T-cell (primary cell): ENCODE measurements at regions not wholly inside any gene's neighbourhood (a gene's known extent, or its start where the extent isn't known, plus 50 kb on each side); places are given as distances from the start of the nearest gene placed in this dataset.
"Not testable (repeated sequence)": the region's sequence is repeated elsewhere in the genome, so short reads cannot be mapped to it uniquely, and the experiment has no call there.

Experiments
- ATAC-seq, 4 experiments: fragments of 200-7000 bp in 3 of 4; fragments of 150-1000 bp in 1 of 4; cut with Tn5 transposase; replicated peaks in 1 of 4; 1 replicate in 3 of 4; 2 replicates in 1 of 4; pipeline ENCODE4 v1.10.0; 2021; ENCODE audit warnings: moderate library complexity in 3 of 4, mild to moderate bottlenecking in 2 of 4, moderate number of reproducible peaks in 1 of 4
- CTCF ChIA-PET, 2 donors: fragments of 300-600 bp; sonication (Branson Sonifier 250); formaldehyde crosslinking; loops; one replicate each; lab custom pipeline; 2022; ENCODE audit warnings: antibody characterized with exemption in 2 of 2; lab: Charles Lee
- POLR2A ChIA-PET, 2 donors: fragments of 300-600 bp; sonication (Branson Sonifier 250); formaldehyde crosslinking; loops; one replicate each; lab custom pipeline; 2022; ENCODE audit warnings: antibody characterized with exemption in 2 of 2; lab: Charles Lee
- DNase-seq, 35 experiments: peaks; one replicate each; pipeline versions ENCODE4 v3.0.0 to v3.0.0-alpha.2; 2013 to 2023
- H3K27ac ChIP-seq: one replicate; pipeline ENCODE4 v1.5.1; 2013; ENCODE audit warnings: low read length
- H3K27me3 ChIP-seq, 2 experiments: replicated peaks in 1 of 2; 1 replicate in 1 of 2; 2 replicates in 1 of 2; pipeline versions ENCODE4 v1.6.1 to v1.7.0; 2013; ENCODE audit warnings: low read length in 1 of 2, mixed read lengths in 1 of 2; ENCODE audit not compliant: control insufficient read depth in 2 of 2, insufficient read depth in 2 of 2; ENCODE audit errors: extremely low read depth in 1 of 2
- H3K36me3 ChIP-seq, 2 donors: 1 replicate in 1 of 2; 2 replicates in 1 of 2; pipeline versions ENCODE4 v1.6.1 to v1.7.0; 2013; ENCODE audit warnings: low read length in 1 of 2; ENCODE audit not compliant: control insufficient read depth in 2 of 2, insufficient read depth in 1 of 2; ENCODE audit errors: extremely low read depth in 1 of 2
- H3K4me1 ChIP-seq, 2 experiments: 1 replicate in 1 of 2; 2 replicates in 1 of 2; pipeline versions ENCODE4 v1.6.1 to v1.7.0; 2013; ENCODE audit warnings: low read length in 2 of 2, mixed read lengths in 1 of 2; ENCODE audit not compliant: insufficient read depth in 2 of 2, control insufficient read depth in 1 of 2; ENCODE audit errors: extremely low read depth in 1 of 2
- H3K4me3 ChIP-seq, 2 donors: 1 replicate in 1 of 2; 2 replicates in 1 of 2; pipeline versions ENCODE4 v1.5.1 to v1.7.0; 2013; ENCODE audit warnings: mild to moderate bottlenecking in 2 of 2, low read length in 1 of 2, moderate library complexity in 1 of 2; ENCODE audit not compliant: control insufficient read depth in 1 of 2; ENCODE audit errors: extremely low read depth in 1 of 2
- H3K9me3 ChIP-seq: 2 replicates; pipeline ENCODE4 v1.7.0; 2013
- H3K27ac Mint-ChIP-seq, 2 donors: one replicate each; pipeline ENCODE4 v1.8.0; 2020 to 2021; ENCODE audit warnings: mild to moderate bottlenecking in 2 of 2, mixed read lengths in 2 of 2
- H3K27me3 Mint-ChIP-seq, 2 donors: one replicate each; pipeline ENCODE4 v1.8.0; 2021 to 2022; ENCODE audit warnings: mixed read lengths in 2 of 2
- H3K36me3 Mint-ChIP-seq: one replicate; pipeline ENCODE4 v1.8.0; 2021; ENCODE audit warnings: mixed read lengths
- H3K4me1 Mint-ChIP-seq, 3 donors: one replicate each; pipeline ENCODE4 v1.8.0; 2020 to 2022; ENCODE audit warnings: mixed read lengths in 3 of 3, mild to moderate bottlenecking in 1 of 3
- H3K4me3 Mint-ChIP-seq, 3 donors: one replicate each; pipeline ENCODE4 v1.8.0; 2020 to 2022; ENCODE audit warnings: mild to moderate bottlenecking in 3 of 3, mixed read lengths in 3 of 3, moderate library complexity in 3 of 3
- H3K9me3 Mint-ChIP-seq, 3 donors: one replicate each; pipeline ENCODE4 v1.8.0; 2020 to 2022; ENCODE audit warnings: mixed read lengths in 3 of 3
- WGBS: methylation state at CpG from one replicate; pipeline ENCODE4 v1.1.5; 2013; ENCODE audit warnings: missing lambda C conversion rate; ENCODE audit not compliant: insufficient coverage; 5-methylcytosine and 5-hydroxymethylcytosine counted together

DNA sequence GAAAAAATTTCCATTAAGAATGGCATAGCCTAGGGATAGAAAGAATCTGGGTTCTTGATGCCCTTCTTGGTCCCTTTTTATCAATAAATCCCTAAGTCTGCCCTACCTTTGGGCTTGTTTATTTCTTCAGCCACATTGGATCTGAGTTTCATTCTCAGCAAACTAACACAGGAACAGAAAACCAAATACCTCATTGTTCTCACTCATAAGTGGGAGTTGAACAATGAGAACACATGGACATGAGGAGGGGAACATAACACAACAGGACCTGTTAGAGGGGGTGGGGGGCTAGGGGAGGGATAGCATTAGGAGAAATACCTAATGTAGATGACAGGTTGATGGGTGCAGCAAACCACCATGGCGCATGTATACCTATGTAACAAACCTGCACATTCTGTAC, 237.0 kb upstream of the MAP2 start:
- H3K9me3 Mint-ChIP-seq, result peaks cover 2 to 15% (median 4%) of the 10 kb centered on the region in 3 donors
- WGBS, result no CpG with 5 or more reads among the region's 1 CpG
- H3K4me3 Mint-ChIP-seq, H3K9me3 ChIP-seq, H3K27ac Mint-ChIP-seq, H3K36me3 Mint-ChIP-seq, CTCF ChIA-PET, H3K27ac ChIP-seq, POLR2A ChIA-PET, H3K4me1 ChIP-seq, H3K27me3 ChIP-seq, H3K4me3 ChIP-seq, H3K36me3 ChIP-seq, H3K27me3 Mint-ChIP-seq, H3K4me1 Mint-ChIP-seq, DNase-seq, ATAC-seq: not testable (repeated sequence)

DNA sequence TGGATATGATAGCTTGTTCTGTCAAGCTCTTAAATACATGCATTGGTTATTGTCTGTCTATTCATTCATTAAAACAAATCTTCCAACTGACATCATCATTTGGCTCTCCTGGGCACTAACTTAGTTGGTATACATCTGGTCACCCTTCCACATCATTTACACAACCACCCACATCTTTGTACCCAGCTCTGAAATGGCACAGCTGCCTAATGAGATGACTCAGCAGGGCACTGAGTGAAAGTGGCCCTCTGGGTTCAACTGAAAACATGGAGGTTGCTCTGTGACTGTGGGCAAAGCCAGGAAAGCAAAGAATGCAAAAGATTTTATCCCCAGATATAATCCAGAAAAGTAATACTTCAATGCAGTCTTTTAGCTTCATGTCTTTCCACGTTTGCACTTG, 234.0 kb upstream of the MAP2 start:
- Histone ChIP-seq H3K9me3 (no peaks in the 10 kb centered on the region), H3K27ac (no peak overlapping the region), H3K4me3 (no peak overlapping the region), H3K4me1 (no peaks in the 10 kb centered on the region), H3K36me3 (no peaks in the 10 kb centered on the region), H3K27me3 (no peaks in the 10 kb centered on the region)
- Mint-ChIP-seq H3K4me1 (no peaks in the 10 kb centered on the region), H3K27ac (no peak overlapping the region), H3K4me3 (no peak overlapping the region), H3K36me3 (no peaks in the 10 kb centered on the region), H3K27me3 (no peaks in the 10 kb centered on the region), H3K9me3 (peaks cover 0 to 11% (median 2%) of the 10 kb centered on the region in 3 donors)
- POLR2A ChIA-PET, result no interaction called here
- CTCF ChIA-PET, result no interaction called here
- WGBS, result 60% methylated on average over 1 of the region's 1 CpG
- ATAC-seq (no peak), DNase-seq (no peak)

DNA sequence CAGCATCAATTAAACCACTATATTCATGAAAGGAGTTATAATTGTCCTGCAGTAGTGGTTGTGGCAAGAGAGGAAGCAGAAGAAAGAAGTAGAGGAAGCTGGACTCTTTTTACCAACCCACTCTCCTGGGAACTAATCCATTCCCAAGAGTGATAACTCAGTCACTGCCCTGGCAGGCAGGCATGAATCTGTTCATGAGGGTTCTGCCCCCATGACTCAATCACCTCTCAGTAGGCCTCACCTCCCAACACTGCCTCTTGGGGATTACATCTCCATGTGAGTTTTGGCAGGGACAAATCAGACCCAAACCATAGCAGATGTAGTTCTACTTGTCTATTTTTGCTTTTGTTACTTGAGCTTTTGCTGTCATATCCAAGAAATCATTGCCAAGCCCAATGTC, 232.7 kb upstream of the MAP2 start:
- Histone ChIP-seq H3K36me3 (no peaks in the 10 kb centered on the region), H3K9me3 (no peaks in the 10 kb centered on the region), H3K4me3 (no peak overlapping the region), H3K27me3 (no peaks in the 10 kb centered on the region), H3K27ac (no peak overlapping the region), H3K4me1 (no peaks in the 10 kb centered on the region)
- Mint-ChIP-seq H3K27ac (no peak overlapping the region), H3K36me3 (no peaks in the 10 kb centered on the region), H3K4me3 (no peak overlapping the region), H3K4me1 (no peaks in the 10 kb centered on the region), H3K9me3 (peaks cover 0 to 11% (median 2%) of the 10 kb centered on the region in 3 donors), H3K27me3 (no peaks in the 10 kb centered on the region)
- POLR2A ChIA-PET, result no interaction called here
- CTCF ChIA-PET, result no interaction called here
- no peak for ATAC-seq
- no peak for DNase-seq

DNA sequence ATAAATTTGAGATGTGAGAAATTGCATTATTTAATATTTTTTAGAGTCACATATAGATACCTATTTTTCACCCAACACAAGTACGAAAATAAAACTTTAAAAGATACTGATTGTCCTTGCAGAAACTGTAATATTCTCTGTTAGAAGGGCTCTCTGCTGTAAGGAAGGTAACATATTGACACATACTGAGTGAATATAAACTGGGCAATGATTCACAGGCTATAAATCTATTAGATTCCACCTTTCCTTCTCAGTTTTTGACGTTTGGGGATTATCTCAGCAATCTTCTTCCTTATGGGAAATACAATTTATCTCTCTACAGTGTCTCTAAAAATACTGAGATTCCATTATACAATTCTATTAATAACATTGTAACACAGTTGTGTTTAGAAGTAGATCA, 229.1 kb upstream of the MAP2 start:
- Mint-ChIP-seq H3K4me1 (no peaks in the 10 kb centered on the region), H3K4me3 (no peak overlapping the region), H3K9me3 (peaks cover 5 to 22% (median 6%) of the 10 kb centered on the region in 3 donors), H3K27ac (no peak overlapping the region), H3K27me3 (no peaks in the 10 kb centered on the region), H3K36me3 (no peaks in the 10 kb centered on the region)
- Histone ChIP-seq H3K9me3 (no peaks in the 10 kb centered on the region), H3K4me1 (no peaks in the 10 kb centered on the region), H3K4me3 (no peak overlapping the region), H3K36me3 (no peaks in the 10 kb centered on the region), H3K27me3 (no peaks in the 10 kb centered on the region), H3K27ac (no peak overlapping the region)
- ATAC-seq (no peak), DNase-seq (no peak)
- WGBS, result no CpG with 5 or more reads among the region's 2 CpGs
- POLR2A ChIA-PET, result no interaction called here
- CTCF ChIA-PET, result no interaction called here

DNA sequence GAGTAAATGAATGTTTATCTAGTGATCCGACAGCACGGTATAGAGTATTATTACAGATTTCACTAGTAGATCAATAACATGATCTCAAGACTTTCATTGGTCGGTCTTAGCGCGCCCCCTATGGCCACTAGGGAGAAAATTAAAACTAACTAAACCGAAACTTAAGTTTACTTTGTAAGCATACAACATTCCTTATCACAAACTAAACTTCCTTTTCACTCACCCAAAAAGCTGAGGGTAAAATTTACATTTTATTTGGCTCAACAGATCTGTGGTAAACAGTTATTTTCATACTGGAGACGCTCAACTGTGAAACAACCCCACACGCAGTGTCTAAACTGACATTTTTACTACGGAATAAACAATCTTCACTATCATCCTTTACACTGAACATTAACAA, 215.6 kb upstream of the MAP2 start:
- no peaks in the 10 kb centered on the region for H3K27me3 Mint-ChIP-seq
- no peak for ATAC-seq
- H3K27ac ChIP-seq, result no peak overlapping the region
- no peaks in the 10 kb centered on the region for H3K27me3 ChIP-seq
- H3K36me3 Mint-ChIP-seq, result no peaks in the 10 kb centered on the region
- H3K27ac Mint-ChIP-seq, result no peak overlapping the region
- 54% methylated on average over 4 of the region's 9 CpGs for WGBS
- H3K4me3 Mint-ChIP-seq, result peak overlapping the region in 1 of 3 donors; percentile 5
- H3K4me3 ChIP-seq, result no peak overlapping the region
- ChIA-PET CTCF (no interaction called here), POLR2A (no interaction called here)
- H3K4me1 Mint-ChIP-seq, result no peaks in the 10 kb centered on the region
- no peak for DNase-seq
- H3K36me3 ChIP-seq, result no peaks in the 10 kb centered on the region
- no peaks in the 10 kb centered on the region for H3K9me3 ChIP-seq
- no peaks in the 10 kb centered on the region for H3K4me1 ChIP-seq
- peaks cover 0 to 7% (median 7%) of the 10 kb centered on the region in 3 donors for H3K9me3 Mint-ChIP-seq

DNA sequence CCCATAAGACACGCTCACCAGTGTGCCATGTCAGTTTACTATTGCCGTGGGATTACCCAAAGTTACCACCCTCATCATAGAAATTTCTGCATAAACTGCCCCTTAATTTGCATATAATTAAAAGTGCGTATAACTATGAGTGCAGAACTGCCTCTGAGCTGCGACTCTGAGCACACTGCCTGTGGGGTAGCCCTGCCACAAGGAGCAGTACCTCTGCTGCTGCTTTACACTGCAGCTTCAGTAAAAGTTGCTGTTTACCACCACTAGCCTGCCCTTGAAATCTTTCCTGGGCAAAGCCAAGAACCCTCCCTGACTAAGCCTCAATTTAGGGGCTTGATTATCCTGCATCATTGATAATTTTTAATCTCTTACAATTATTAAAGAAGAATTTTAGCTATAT, 213.9 kb upstream of the MAP2 start:
- H3K9me3 Mint-ChIP-seq, result peaks cover 0 to 7% (median 0%) of the 10 kb centered on the region in 3 donors

DNA sequence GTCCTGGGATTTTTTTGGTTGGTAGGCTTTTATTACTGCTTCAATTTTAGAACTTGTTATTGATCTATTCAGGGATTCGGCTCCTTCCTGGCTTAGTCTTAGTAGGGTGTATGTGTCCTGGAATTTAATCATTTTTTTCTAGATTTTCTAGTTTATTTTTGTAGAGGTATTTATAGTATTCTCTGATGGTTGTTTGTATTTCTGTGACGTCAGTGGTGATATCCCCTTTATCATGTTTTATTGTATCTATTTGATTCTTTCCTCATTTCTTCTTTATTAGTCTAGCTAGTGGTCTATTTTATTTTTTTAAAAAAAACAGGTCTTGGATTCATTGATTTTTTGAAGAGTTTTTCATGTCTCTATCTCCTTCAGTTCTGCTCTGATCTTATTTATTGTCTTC, 193.3 kb upstream of the MAP2 start:
- H3K4me1 ChIP-seq, result no peaks in the 10 kb centered on the region
- no peak overlapping the region for H3K4me3 ChIP-seq
- Mint-ChIP-seq H3K36me3 (no peaks in the 10 kb centered on the region), H3K4me3 (no peak overlapping the region), H3K27ac (no peak overlapping the region), H3K9me3 (peaks cover 0 to 7% (median 4%) of the 10 kb centered on the region in 3 donors), H3K4me1 (no peaks in the 10 kb centered on the region), H3K27me3 (no peaks in the 10 kb centered on the region)
- POLR2A ChIA-PET, result no interaction called here
- H3K27me3 ChIP-seq, result no peaks in the 10 kb centered on the region
- DNase-seq, result no peak
- WGBS, result no CpG with 5 or more reads among the region's 2 CpGs
- ATAC-seq, result no peak
- CTCF ChIA-PET, result no interaction called here
- H3K36me3 ChIP-seq, result no peaks in the 10 kb centered on the region
- H3K9me3 ChIP-seq, result no peaks in the 10 kb centered on the region
- no peak overlapping the region for H3K27ac ChIP-seq

More for the DNA sequence above, 213.9 kb upstream of the MAP2 start:
- H3K9me3 ChIP-seq, result no peaks in the 10 kb centered on the region
- Mint-ChIP-seq H3K27ac (no peak overlapping the region), H3K27me3 (no peaks in the 10 kb centered on the region), H3K4me3 (no peak overlapping the region), H3K4me1 (no peaks in the 10 kb centered on the region), H3K36me3 (no peaks in the 10 kb centered on the region)
- no peak overlapping the region for H3K27ac ChIP-seq
- ChIA-PET POLR2A (no interaction called here), CTCF (no interaction called here)
- no peaks in the 10 kb centered on the region for H3K27me3 ChIP-seq
- H3K36me3 ChIP-seq, result no peaks in the 10 kb centered on the region
- no peak for ATAC-seq
- DNase-seq, result no peak
- WGBS, result 83% methylated on average over 4 of the region's 4 CpGs
- no peaks in the 10 kb centered on the region for H3K4me1 ChIP-seq
- no peak overlapping the region for H3K4me3 ChIP-seq
